ENCODE measurements at regions not wholly inside any gene's neighbourhood (a gene's known extent, or its start where the extent isn't known, plus 50 kb on each side); places are given as distances from the start of the nearest gene placed in this dataset.

- Histone ChIP-seq H3K4me1 (ENCODE audit: control insufficient read depth in 2 of 2, insufficient read depth in 2 of 2, low read length in 2 of 2) (no peaks in the 10 kb centered on the region), H3K4me2 (replicated peaks; ENCODE audit: low read depth, low read length, poor library complexity, severe bottlenecking) (no peak overlapping the region), H2AFZ (ENCODE audit: insufficient read depth, low read depth, low read length, poor library complexity, severe bottlenecking) (no peak overlapping the region), H4K20me1 (ENCODE audit: control insufficient read depth, insufficient read depth, low read length, poor library complexity, severe bottlenecking) (no peaks in the 10 kb centered on the region), H3K9ac (ENCODE audit: low read length) (no peak overlapping the region), H3K9me3 (ENCODE audit: control extremely low read depth in 1 of 3, control insufficient read depth in 2 of 3, insufficient read depth in 1 of 3, low read length in 2 of 3) (no peaks in the 10 kb centered on the region), H3K36me3 (replicated peaks in 1 of 2; ENCODE audit: control extremely low read depth in 1 of 2, control insufficient read depth in 1 of 2, extremely low read depth in 1 of 2, insufficient read depth in 2 of 2, low read length in 1 of 2) (no peaks in the 10 kb centered on the region), H3K79me2 (ENCODE audit: control insufficient read depth, insufficient read depth, low read length) (no peaks in the 10 kb centered on the region), H3K27me3 (replicated peaks in 1 of 4; ENCODE audit: control extremely low read depth in 1 of 4, control insufficient read depth in 3 of 4, insufficient read depth in 4 of 4, low read length in 3 of 4) (no peaks in the 10 kb centered on the region), H3K4me3 (ENCODE audit: control extremely low read depth in 1 of 5, extremely low read depth in 1 of 5, insufficient read depth in 1 of 5, low read depth in 2 of 5, low read length in 4 of 5) (no peak overlapping the region), H3K27ac (ENCODE audit: low read length in 2 of 2) (no peak overlapping the region)
- Mint-ChIP-seq H3K27ac (no peak overlapping the region), H3K4me1 (no peaks in the 10 kb centered on the region), H3K4me3 (no peak overlapping the region), H3K9me3 (ENCODE audit: insufficient read depth) (no peaks in the 10 kb centered on the region), H3K27me3 (no peaks in the 10 kb centered on the region)
- TF ChIP-seq EZH2 (IDR thresholded peaks at IDR 0.05; ENCODE audit: borderline replicate concordance, insufficient read depth, low read depth, low read length, poor library complexity, severe bottlenecking) = no peak
- no peak for TF ChIP-seq CTCF (IDR thresholded peaks at IDR 0.05)
- WGBS (ENCODE audit: insufficient coverage) = no CpG with 5 or more reads among the region's 1 CpG
- ATAC-seq (ENCODE audit: low read depth) = no peak
- intact Hi-C loops (cut with micrococcal nuclease) = no loop called here
- ChIA-PET POLR2A (no interaction called here), CTCF (no interaction called here)
- DNase-seq = no peak
Measured at GRCh38 chr5:57828221-57828620, 345.6 kb upstream of the ACTBL2 start.

DNA sequence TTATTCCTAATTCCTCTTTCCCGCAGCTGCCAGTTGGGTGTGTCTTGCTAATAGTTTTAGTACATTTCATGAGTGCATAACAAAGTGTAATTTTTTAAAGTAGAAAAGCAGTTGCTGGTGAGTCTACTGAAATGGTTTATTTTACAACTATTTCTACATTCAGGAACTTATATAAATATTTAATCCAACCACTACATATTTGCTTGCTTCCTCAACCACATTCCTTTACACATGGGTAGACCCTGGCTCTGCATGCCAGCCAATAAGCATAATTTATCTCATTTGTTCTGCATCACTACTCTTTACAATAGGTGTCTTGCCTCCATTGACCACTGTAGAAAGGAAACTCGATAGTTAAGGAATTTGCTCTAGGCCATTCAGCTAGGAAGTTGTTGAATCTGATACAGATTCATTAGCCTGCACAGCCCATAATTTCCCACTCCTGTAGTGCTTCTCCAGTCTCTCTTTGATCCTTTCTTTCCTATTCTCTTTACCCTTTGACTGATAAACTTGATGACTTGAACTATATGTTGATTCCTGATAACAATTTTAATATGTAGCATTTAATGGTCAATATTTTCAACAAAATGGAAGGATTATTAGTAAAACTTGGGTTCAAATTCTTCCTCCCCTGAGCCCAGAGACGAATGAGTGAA lies 342.5 kb upstream of the ACTBL2 start:
- no peak overlapping the region for H3K9ac ChIP-seq (ENCODE audit: low read length)
- H3K36me3 ChIP-seq (replicated peaks in 1 of 2; ENCODE audit: control extremely low read depth in 1 of 2, control insufficient read depth in 1 of 2, extremely low read depth in 1 of 2, insufficient read depth in 2 of 2, low read length in 1 of 2) = no peaks in the 10 kb centered on the region
- no peaks in the 10 kb centered on the region for H3K27me3 ChIP-seq (replicated peaks in 1 of 4; ENCODE audit: control extremely low read depth in 1 of 4, control insufficient read depth in 3 of 4, insufficient read depth in 4 of 4, low read length in 3 of 4)
- Mint-ChIP-seq H3K4me3 (no peak overlapping the region), H3K4me1 (no peaks in the 10 kb centered on the region), H3K9me3 (ENCODE audit: insufficient read depth) (no peaks in the 10 kb centered on the region), H3K27me3 (no peaks in the 10 kb centered on the region), H3K27ac (no peak overlapping the region)
- H3K4me1 ChIP-seq (ENCODE audit: control insufficient read depth in 2 of 2, insufficient read depth in 2 of 2, low read length in 2 of 2) = no peaks in the 10 kb centered on the region
- no peak overlapping the region for H3K4me2 ChIP-seq (replicated peaks; ENCODE audit: low read depth, low read length, poor library complexity, severe bottlenecking)
- ChIA-PET POLR2A (no interaction called here), CTCF (interaction anchor here (1.0 kb wide), 1 partner anchor 11 kb away, joined by 3 read pairs; no protein-coding TSS in a partner anchor)
- no peak for TF ChIP-seq EZH2 (IDR thresholded peaks at IDR 0.05; ENCODE audit: borderline replicate concordance, insufficient read depth, low read depth, low read length, poor library complexity, severe bottlenecking)
- no peak for TF ChIP-seq CTCF (IDR thresholded peaks at IDR 0.05)
- H3K27ac ChIP-seq (ENCODE audit: low read length in 2 of 2) = no peak overlapping the region
- H3K4me3 ChIP-seq (ENCODE audit: control extremely low read depth in 1 of 5, extremely low read depth in 1 of 5, insufficient read depth in 1 of 5, low read depth in 2 of 5, low read length in 4 of 5) = no peak overlapping the region
- no peaks in the 10 kb centered on the region for H3K9me3 ChIP-seq (ENCODE audit: control extremely low read depth in 1 of 3, control insufficient read depth in 2 of 3, insufficient read depth in 1 of 3, low read length in 2 of 3)
- H4K20me1 ChIP-seq (ENCODE audit: control insufficient read depth, insufficient read depth, low read length, poor library complexity, severe bottlenecking) = no peaks in the 10 kb centered on the region
- DNase-seq (no peak), ATAC-seq (ENCODE audit: low read depth) (no peak)
- H3K79me2 ChIP-seq (ENCODE audit: control insufficient read depth, insufficient read depth, low read length) = no peaks in the 10 kb centered on the region
- no peak overlapping the region for H2AFZ ChIP-seq (ENCODE audit: insufficient read depth, low read depth, low read length, poor library complexity, severe bottlenecking)
- intact Hi-C loops (cut with micrococcal nuclease) = no loop called here
- WGBS (ENCODE audit: insufficient coverage) = no CpG with 5 or more reads among the region's 3 CpGs
